HCT116 (cell line): ENCODE measurements at regions not wholly inside any gene's neighbourhood (a gene's known extent, or its start where the extent isn't known, plus 50 kb on each side); places are given as distances from the start of the nearest gene placed in this dataset.

Source experiments
- JUND ChIP-seq: IDR thresholded peaks from 2 replicates; pipeline ENCODE4 v1.6.1; 2012
- TF ChIP-seq, protein P1 (sequence below), 3 experiments: fragments of 200-600 bp in 1 of 3; sonication (generic) in 1 of 3; IDR thresholded peaks in 2 of 3; conservative IDR thresholded peaks in 1 of 3; 2 replicates each; pipeline ENCODE4 v1.5.1; 2012 to 2017; ENCODE audit warnings: low read depth in 2 of 3, low read length in 2 of 3, antibody characterized with exemption in 1 of 3, borderline replicate concordance in 1 of 3, control low read depth in 1 of 3, mild to moderate bottlenecking in 1 of 3, mixed read lengths in 1 of 3, mixed run types in 1 of 3, moderate library complexity in 1 of 3; ENCODE audit not compliant: insufficient read depth in 1 of 3

DNA sequence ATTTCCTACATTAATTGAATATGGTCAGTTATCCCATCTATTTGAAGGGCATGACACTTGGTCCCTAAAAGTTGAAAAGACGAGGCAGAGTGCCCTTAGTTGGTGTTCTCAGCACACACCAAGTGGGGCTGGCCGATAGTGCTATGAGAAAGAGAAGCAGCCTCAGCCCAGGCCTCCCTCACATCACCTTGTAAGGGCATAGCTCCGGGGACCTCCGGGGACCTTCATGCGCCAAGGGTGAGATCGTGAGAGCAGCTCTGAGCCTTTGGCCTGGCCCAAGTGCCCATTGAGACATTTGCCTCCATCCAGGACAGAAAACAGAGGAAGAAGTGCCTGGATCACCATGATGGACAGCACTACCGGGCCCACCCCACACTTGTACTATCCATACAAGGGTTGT, 244.3 kb upstream of the COPS8 start:
- TF ChIP-seq JUND, result no peak
- TF ChIP-seq, protein P1, sequence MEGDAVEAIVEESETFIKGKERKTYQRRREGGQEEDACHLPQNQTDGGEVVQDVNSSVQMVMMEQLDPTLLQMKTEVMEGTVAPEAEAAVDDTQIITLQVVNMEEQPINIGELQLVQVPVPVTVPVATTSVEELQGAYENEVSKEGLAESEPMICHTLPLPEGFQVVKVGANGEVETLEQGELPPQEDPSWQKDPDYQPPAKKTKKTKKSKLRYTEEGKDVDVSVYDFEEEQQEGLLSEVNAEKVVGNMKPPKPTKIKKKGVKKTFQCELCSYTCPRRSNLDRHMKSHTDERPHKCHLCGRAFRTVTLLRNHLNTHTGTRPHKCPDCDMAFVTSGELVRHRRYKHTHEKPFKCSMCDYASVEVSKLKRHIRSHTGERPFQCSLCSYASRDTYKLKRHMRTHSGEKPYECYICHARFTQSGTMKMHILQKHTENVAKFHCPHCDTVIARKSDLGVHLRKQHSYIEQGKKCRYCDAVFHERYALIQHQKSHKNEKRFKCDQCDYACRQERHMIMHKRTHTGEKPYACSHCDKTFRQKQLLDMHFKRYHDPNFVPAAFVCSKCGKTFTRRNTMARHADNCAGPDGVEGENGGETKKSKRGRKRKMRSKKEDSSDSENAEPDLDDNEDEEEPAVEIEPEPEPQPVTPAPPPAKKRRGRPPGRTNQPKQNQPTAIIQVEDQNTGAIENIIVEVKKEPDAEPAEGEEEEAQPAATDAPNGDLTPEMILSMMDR (IDR thresholded peaks at IDR 0.05 in 2 of 3, conservative IDR thresholded peaks at IDR 0.05 in 1 of 3; ENCODE audit: borderline replicate concordance in 1 of 3, insufficient read depth in 1 of 3, low read depth in 2 of 3, low read length in 2 of 3), result no peak
